GM23338 (cell line): ENCODE measurements at regions not wholly inside any gene's neighbourhood (a gene's known extent, or its start where the extent isn't known, plus 50 kb on each side); places are given as distances from the start of the nearest gene placed in this dataset.

Experiments
- ATAC-seq: fragments of 200-7000 bp; cut with Tn5 transposase; 3 replicates; pipeline ENCODE4 v1.9.1; 2020
- DNase-seq: peaks from one replicate; pipeline ENCODE4 v3.0.0-alpha.2; 2015; ENCODE audit warnings: low spot score
- H2AFZ ChIP-seq: fragments of 200-600 bp; sonication (generic); 2 replicates; pipeline ENCODE4 v1.8.0; 2016; ENCODE audit warnings: antibody characterized with exemption, mild to moderate bottlenecking, moderate library complexity
- H3F3A ChIP-seq: fragments of 200-600 bp; sonication (generic); replicated peaks from 2 replicates; pipeline ENCODE4 v1.8.0; 2017; ENCODE audit warnings: antibody characterized with exemption, mixed run types, low read depth
- H3K27ac ChIP-seq: fragments of 200-600 bp; sonication (generic); 2 replicates; pipeline ENCODE4 v1.6.1; 2016; ENCODE audit warnings: low read depth
- H3K27me3 ChIP-seq: fragments of 200-600 bp; sonication (generic); 2 replicates; pipeline ENCODE4 v1.8.0; 2016; ENCODE audit warnings: mild to moderate bottlenecking, mixed run types, moderate library complexity; ENCODE audit not compliant: insufficient read depth
- H3K36me3 ChIP-seq: fragments of 200-600 bp; sonication (generic); 2 replicates; pipeline ENCODE4 v1.8.0; 2016; ENCODE audit warnings: mild to moderate bottlenecking; ENCODE audit not compliant: insufficient read depth
- H3K4me1 ChIP-seq: fragments of 200-600 bp; sonication (generic); 2 replicates; pipeline ENCODE4 v1.8.0; 2016; ENCODE audit warnings: mild to moderate bottlenecking, moderate library complexity; ENCODE audit not compliant: insufficient read depth
- H3K4me2 ChIP-seq: fragments of 200-600 bp; sonication (generic); 2 replicates; pipeline ENCODE4 v1.7.1; 2017; ENCODE audit warnings: mixed run types
- H3K4me3 ChIP-seq: fragments of 200-600 bp; sonication (generic); 2 replicates; pipeline ENCODE4 v1.6.1; 2016; ENCODE audit warnings: mixed run types
- H3K79me2 ChIP-seq: fragments of 200-600 bp; sonication (generic); replicated peaks from 2 replicates; pipeline ENCODE4 v1.8.0; 2017; ENCODE audit warnings: mild to moderate bottlenecking; ENCODE audit not compliant: insufficient read depth
- H3K9me2 ChIP-seq: fragments of 200-600 bp; sonication (generic); 2 replicates; pipeline ENCODE4 v1.8.0; 2017; ENCODE audit not compliant: insufficient read depth
- H4K20me1 ChIP-seq: fragments of 200-600 bp; sonication (generic); replicated peaks from 2 replicates; pipeline ENCODE4 v1.8.0; 2017; ENCODE audit warnings: mild to moderate bottlenecking; ENCODE audit not compliant: insufficient read depth
- H3K27ac Mint-ChIP-seq: 2 replicates; pipeline ENCODE4 v1.8.0; 2020; ENCODE audit warnings: inconsistent platforms, mild to moderate bottlenecking, moderate library complexity, mixed read lengths
- H3K27me3 Mint-ChIP-seq: 3 replicates; pipeline ENCODE4 v1.8.0; 2022; ENCODE audit warnings: low read depth, mild to moderate bottlenecking, moderate library complexity, mixed read lengths, inconsistent platforms; ENCODE audit not compliant: insufficient read depth, poor library complexity
- H3K36me3 Mint-ChIP-seq: 3 replicates; pipeline ENCODE4 v1.8.0; 2021; ENCODE audit warnings: low read depth, mild to moderate bottlenecking, inconsistent platforms, moderate library complexity, mixed read lengths
- H3K4me1 Mint-ChIP-seq: 3 replicates; pipeline ENCODE4 v1.8.0; 2020; ENCODE audit warnings: mild to moderate bottlenecking, inconsistent platforms, mixed read lengths
- H3K4me3 Mint-ChIP-seq: 3 replicates; pipeline ENCODE4 v1.8.0; 2021; ENCODE audit warnings: moderate library complexity, mild to moderate bottlenecking, inconsistent platforms, mixed read lengths
- H3K9me3 Mint-ChIP-seq: 3 replicates; pipeline ENCODE4 v1.8.0; 2020; ENCODE audit warnings: moderate library complexity, mild to moderate bottlenecking, inconsistent platforms, mixed read lengths
- EZH2phosphoT487 ChIP-seq: fragments of 200-600 bp; sonication (generic); IDR thresholded peaks from one replicate; pipeline ENCODE4 v1.8.1; 2018; ENCODE audit warnings: antibody characterized with exemption; ENCODE audit not compliant: unreplicated experiment
- NANOG ChIP-seq: IDR thresholded peaks from 2 replicates; pipeline ENCODE4 v1.6.1; 2016; ENCODE audit warnings: antibody characterized with exemption, borderline replicate concordance
- REST ChIP-seq: IDR thresholded peaks from one replicate; pipeline ENCODE4 v1.6.1; 2018; ENCODE audit warnings: antibody characterized with exemption; ENCODE audit not compliant: unreplicated experiment
- ZNF114 ChIP-seq: fragments of 250-450 bp; sonication (Bioruptor Pico); IDR thresholded peaks from 2 replicates; pipeline ENCODE4 v1.5.0; 2020; ENCODE audit warnings: mild to moderate bottlenecking, moderate library complexity
- ZNF462 ChIP-seq: fragments of 250-450 bp; sonication (Bioruptor Pico); IDR thresholded peaks from 2 replicates; pipeline ENCODE4 v1.5.0; 2020; ENCODE audit warnings: mild to moderate bottlenecking, moderate library complexity

GRCh38 chr3:164779816-164780215 is 298.5 kb downstream of the SI start:
- Histone ChIP-seq H3K9me2 (no peaks in the 10 kb centered on the region), H4K20me1 (no peaks in the 10 kb centered on the region), H3K4me3 (no peak overlapping the region), H3K4me2 (no peak overlapping the region), H3F3A (no peaks in the 10 kb centered on the region), H3K36me3 (no peaks in the 10 kb centered on the region), H3K27ac (no peak overlapping the region), H3K4me1 (no peaks in the 10 kb centered on the region), H3K27me3 (no peaks in the 10 kb centered on the region), H3K79me2 (no peaks in the 10 kb centered on the region), H2AFZ (no peak overlapping the region)
- ATAC-seq (no peak), DNase-seq (no peak)
- Mint-ChIP-seq H3K27ac (no peak overlapping the region), H3K27me3 (peaks cover 2% of the 10 kb centered on the region), H3K36me3 (peaks cover 9% of the 10 kb centered on the region; the same call in 2 of the 3 replicates), H3K4me1 (no peaks in the 10 kb centered on the region), H3K9me3 (peaks cover 11% of the 10 kb centered on the region), H3K4me3 (no peak overlapping the region)
- TF ChIP-seq ZNF114 (CRISPR knock-in tag) (no peak), NANOG (no peak), ZNF462 (no peak), EZH2phosphoT487 (no peak), REST (no peak)
